Panc1 (cell line): ENCODE measurements at regions not wholly inside any gene's neighbourhood (a gene's known extent, or its start where the extent isn't known, plus 50 kb on each side); places are given as distances from the start of the nearest gene placed in this dataset.

ENCODE experiments used
- ATAC-seq: fragments of 200-7000 bp; cut with Tn5 transposase; 2 replicates; pipeline ENCODE4 v1.9.1; 2020; ENCODE audit warnings: mild to moderate bottlenecking, moderate library complexity
- BruUV-seq: library from RNA; stranded (reverse); fragments of 400-500 nt; replicated peaks from 2 replicates; lab custom pipeline; 2021; lab: Mats Ljungman, UMichigan
- CTCF ChIA-PET: fragments of 300-600 bp; sonication (Branson Sonifier 250); formaldehyde crosslinking; loops from one replicate; lab custom pipeline; 2022; ENCODE audit warnings: antibody characterized with exemption; lab: Charles Lee
- POLR2A ChIA-PET: fragments of 300-600 bp; sonication (Branson Sonifier 250); formaldehyde crosslinking; loops from one replicate; lab custom pipeline; 2022; ENCODE audit warnings: antibody characterized with exemption; lab: Charles Lee
- DNase-seq: peaks from one replicate; pipeline ENCODE4 v3.0.0-alpha.2; 2010; ENCODE audit warnings: low read depth, low spot score
- H3K27ac ChIP-seq: 2 replicates; pipeline ENCODE4 v1.5.1; 2011; ENCODE audit warnings: mild to moderate bottlenecking, low read length, inconsistent platforms
- H3K27me3 ChIP-seq: fragments of 200-500 bp; sonication (Bioruptor generic); 2 replicates; pipeline ENCODE4 v1.6.0; 2014; ENCODE audit warnings: low read length, inconsistent platforms; ENCODE audit not compliant: control insufficient read depth, insufficient read depth
- H3K36me3 ChIP-seq: fragments of 200-500 bp; sonication (Bioruptor generic); 2 replicates; pipeline ENCODE4 v1.5.1; 2014; ENCODE audit warnings: inconsistent platforms, mild to moderate bottlenecking, low read length, moderate library complexity; ENCODE audit not compliant: control insufficient read depth, insufficient read depth
- H3K4me1 ChIP-seq: 2 replicates; pipeline ENCODE4 v1.5.1; 2011; ENCODE audit warnings: inconsistent platforms, mild to moderate bottlenecking, low read length, moderate library complexity; ENCODE audit not compliant: control insufficient read depth, insufficient read depth
- H3K4me3 ChIP-seq, 2 experiments: 2 replicates each; pipeline ENCODE4 v1.5.1; 2011 to 2012; ENCODE audit warnings: low read depth in 2 of 2, low read length in 2 of 2, mild to moderate bottlenecking in 2 of 2, inconsistent platforms in 1 of 2, moderate library complexity in 1 of 2
- H3K9me3 ChIP-seq: fragments of 200-500 bp; sonication (Bioruptor generic); 2 replicates; pipeline ENCODE4 v1.5.1; 2014; ENCODE audit warnings: low read depth, mild to moderate bottlenecking, inconsistent platforms, low read length, moderate library complexity; ENCODE audit not compliant: control insufficient read depth, insufficient read depth
- POLR2AphosphoS5 ChIP-seq: IDR thresholded peaks from 2 replicates; pipeline ENCODE4 v1.6.1; 2012; ENCODE audit warnings: mild to moderate bottlenecking, low read depth, low read length, moderate library complexity
- SIN3A ChIP-seq: IDR thresholded peaks from 2 replicates; pipeline ENCODE4 v1.6.1; 2012; ENCODE audit warnings: low read depth, mild to moderate bottlenecking, low read length, moderate library complexity, borderline replicate concordance; ENCODE audit not compliant: insufficient read depth
- TCF7L2 ChIP-seq: IDR thresholded peaks from 2 replicates; pipeline ENCODE4 v1.6.1; 2011; ENCODE audit warnings: mild to moderate bottlenecking, low read depth, low read length, inconsistent platforms
- in situ Hi-C: cut with HindIII; loops from 2 replicates; pipeline ENCODE4 v1.10.0; 2016; ENCODE audit warnings: low sequenced_read_pairs, low pct_unique_long_range_greater_than_20kb
- intact Hi-C: fragments of 100-400 bp; cut with micrococcal nuclease; formaldehyde crosslinking; loops from one replicate; pipeline ENCODE4 v1.10.0; 2022; ENCODE audit not compliant: unreplicated experiment
- TF ChIP-seq, protein P1 (sequence below), 2 experiments: IDR thresholded peaks; 2 replicates each; pipeline ENCODE4 v1.6.1; 2011 to 2012; ENCODE audit warnings: low read depth in 2 of 2, control low read depth in 1 of 2, low read length in 1 of 2, mild to moderate bottlenecking in 1 of 2, moderate library complexity in 1 of 2; ENCODE audit not compliant: insufficient read depth in 1 of 2
- TF ChIP-seq, protein P2 (sequence below): fragments of 450-650 bp; IDR thresholded peaks from 2 replicates; pipeline ENCODE4 v1.5.1; 2017; ENCODE audit warnings: mild to moderate bottlenecking

GRCh38 chr5:123881759-123882244 lies 369.8 kb downstream of the CSNK1G3 start:
- DNase-seq = no peak
- CTCF ChIA-PET = no interaction called here
- H3K27ac ChIP-seq = peak overlapping the region; percentile 82

DNA sequence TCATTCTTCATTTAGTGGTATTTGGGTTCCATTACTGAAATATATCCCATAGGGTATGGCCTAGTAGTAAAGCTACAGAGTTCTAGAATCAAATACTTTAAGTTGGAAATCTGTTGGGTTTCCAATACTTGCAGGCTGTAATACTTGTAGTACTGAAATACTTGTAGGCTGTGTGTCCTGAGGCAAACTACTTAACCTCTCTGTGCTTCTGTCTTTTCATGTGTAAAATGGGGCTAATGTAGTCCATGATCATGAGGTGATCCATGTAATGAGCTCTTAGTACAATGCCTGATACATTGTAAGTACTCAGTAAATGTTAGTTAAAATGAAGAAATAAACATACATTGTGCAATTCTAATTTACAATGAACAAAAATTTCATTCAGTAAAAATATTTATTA lies 368.9 kb downstream of the CSNK1G3 start:
- no TSS peak for BruUV-seq
- TF ChIP-seq, protein P1, sequence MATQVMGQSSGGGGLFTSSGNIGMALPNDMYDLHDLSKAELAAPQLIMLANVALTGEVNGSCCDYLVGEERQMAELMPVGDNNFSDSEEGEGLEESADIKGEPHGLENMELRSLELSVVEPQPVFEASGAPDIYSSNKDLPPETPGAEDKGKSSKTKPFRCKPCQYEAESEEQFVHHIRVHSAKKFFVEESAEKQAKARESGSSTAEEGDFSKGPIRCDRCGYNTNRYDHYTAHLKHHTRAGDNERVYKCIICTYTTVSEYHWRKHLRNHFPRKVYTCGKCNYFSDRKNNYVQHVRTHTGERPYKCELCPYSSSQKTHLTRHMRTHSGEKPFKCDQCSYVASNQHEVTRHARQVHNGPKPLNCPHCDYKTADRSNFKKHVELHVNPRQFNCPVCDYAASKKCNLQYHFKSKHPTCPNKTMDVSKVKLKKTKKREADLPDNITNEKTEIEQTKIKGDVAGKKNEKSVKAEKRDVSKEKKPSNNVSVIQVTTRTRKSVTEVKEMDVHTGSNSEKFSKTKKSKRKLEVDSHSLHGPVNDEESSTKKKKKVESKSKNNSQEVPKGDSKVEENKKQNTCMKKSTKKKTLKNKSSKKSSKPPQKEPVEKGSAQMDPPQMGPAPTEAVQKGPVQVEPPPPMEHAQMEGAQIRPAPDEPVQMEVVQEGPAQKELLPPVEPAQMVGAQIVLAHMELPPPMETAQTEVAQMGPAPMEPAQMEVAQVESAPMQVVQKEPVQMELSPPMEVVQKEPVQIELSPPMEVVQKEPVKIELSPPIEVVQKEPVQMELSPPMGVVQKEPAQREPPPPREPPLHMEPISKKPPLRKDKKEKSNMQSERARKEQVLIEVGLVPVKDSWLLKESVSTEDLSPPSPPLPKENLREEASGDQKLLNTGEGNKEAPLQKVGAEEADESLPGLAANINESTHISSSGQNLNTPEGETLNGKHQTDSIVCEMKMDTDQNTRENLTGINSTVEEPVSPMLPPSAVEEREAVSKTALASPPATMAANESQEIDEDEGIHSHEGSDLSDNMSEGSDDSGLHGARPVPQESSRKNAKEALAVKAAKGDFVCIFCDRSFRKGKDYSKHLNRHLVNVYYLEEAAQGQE (IDR thresholded peaks at IDR 0.05; ENCODE audit: insufficient read depth in 1 of 2, low read depth in 2 of 2, low read length in 1 of 2) = no peak
- no peak for TF ChIP-seq POLR2AphosphoS5
- TF ChIP-seq SIN3A = no peak
- TF ChIP-seq, protein P2, sequence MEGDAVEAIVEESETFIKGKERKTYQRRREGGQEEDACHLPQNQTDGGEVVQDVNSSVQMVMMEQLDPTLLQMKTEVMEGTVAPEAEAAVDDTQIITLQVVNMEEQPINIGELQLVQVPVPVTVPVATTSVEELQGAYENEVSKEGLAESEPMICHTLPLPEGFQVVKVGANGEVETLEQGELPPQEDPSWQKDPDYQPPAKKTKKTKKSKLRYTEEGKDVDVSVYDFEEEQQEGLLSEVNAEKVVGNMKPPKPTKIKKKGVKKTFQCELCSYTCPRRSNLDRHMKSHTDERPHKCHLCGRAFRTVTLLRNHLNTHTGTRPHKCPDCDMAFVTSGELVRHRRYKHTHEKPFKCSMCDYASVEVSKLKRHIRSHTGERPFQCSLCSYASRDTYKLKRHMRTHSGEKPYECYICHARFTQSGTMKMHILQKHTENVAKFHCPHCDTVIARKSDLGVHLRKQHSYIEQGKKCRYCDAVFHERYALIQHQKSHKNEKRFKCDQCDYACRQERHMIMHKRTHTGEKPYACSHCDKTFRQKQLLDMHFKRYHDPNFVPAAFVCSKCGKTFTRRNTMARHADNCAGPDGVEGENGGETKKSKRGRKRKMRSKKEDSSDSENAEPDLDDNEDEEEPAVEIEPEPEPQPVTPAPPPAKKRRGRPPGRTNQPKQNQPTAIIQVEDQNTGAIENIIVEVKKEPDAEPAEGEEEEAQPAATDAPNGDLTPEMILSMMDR = no peak
- no peak for TF ChIP-seq TCF7L2
- H3K27me3 ChIP-seq = no peaks in the 10 kb centered on the region
- intact Hi-C loops = no loop called here
- DNase-seq (no peak), ATAC-seq (no peak)
- peaks cover 50% of the 10 kb centered on the region for H3K4me1 ChIP-seq
- CTCF ChIA-PET = no interaction called here
- POLR2A ChIA-PET = no interaction called here
- in situ Hi-C loops = no loop called here
- no peaks in the 10 kb centered on the region; the same call in 1 of the 2 replicates for H3K9me3 ChIP-seq
- H3K4me3 ChIP-seq = no peak overlapping the region
- H3K27ac ChIP-seq = peak overlapping the region; percentile 82
- H3K36me3 ChIP-seq = no peaks in the 10 kb centered on the region

More at GRCh38 chr5:123881759-123882244, 369.8 kb downstream of the CSNK1G3 start:
- TF ChIP-seq POLR2AphosphoS5 (no peak), TCF7L2 (no peak), SIN3A (no peak)
- TF ChIP-seq, protein P2 = no peak
- TF ChIP-seq, protein P1 (IDR thresholded peaks at IDR 0.05; ENCODE audit: insufficient read depth in 1 of 2, low read depth in 2 of 2, low read length in 1 of 2) = no peak
- Histone ChIP-seq H3K4me1 (peaks cover 41% of the 10 kb centered on the region), H3K27me3 (no peaks in the 10 kb centered on the region), H3K4me3 (peak overlapping the region in 1 of 2 experiments; percentile 17; a peak in 2 of 4 replicates), H3K9me3 (no peaks in the 10 kb centered on the region; the same call in 1 of the 2 replicates), H3K36me3 (no peaks in the 10 kb centered on the region)
- no TSS peak for BruUV-seq
- peak; percentile 82 for ATAC-seq
- POLR2A ChIA-PET = no interaction called here
- in situ Hi-C loops (no loop called here), intact Hi-C loops (no loop called here)
